HEK293T (cell line): ENCODE measurements at regions not wholly inside any gene's neighbourhood (a gene's known extent, or its start where the extent isn't known, plus 50 kb on each side); places are given as distances from the start of the nearest gene placed in this dataset.

Experiments
- ARNT ChIP-seq: fragments of 450-650 bp; IDR thresholded peaks from 2 replicates; pipeline ENCODE4 v1.6.1; 2017; ENCODE audit warnings: mild to moderate bottlenecking
- BHLHE40 ChIP-seq: fragments of 450-650 bp; IDR thresholded peaks from 2 replicates; pipeline ENCODE4 v1.6.1; 2016; ENCODE audit warnings: mild to moderate bottlenecking, moderate library complexity, borderline replicate concordance
- ELF4 ChIP-seq: fragments of 450-650 bp; IDR thresholded peaks from 2 replicates; pipeline ENCODE4 v1.6.1; 2017; ENCODE audit warnings: antibody characterized with exemption
- FOXA1 ChIP-seq: fragments of 450-650 bp; IDR thresholded peaks from 2 replicates; pipeline ENCODE4 v1.6.1; 2016; ENCODE audit warnings: mild to moderate bottlenecking
- FOXK2 ChIP-seq: fragments of 450-650 bp; IDR thresholded peaks from 2 replicates; pipeline ENCODE4 v1.6.1; 2016; ENCODE audit warnings: mild to moderate bottlenecking
- FOXM1 ChIP-seq: fragments of 450-650 bp; IDR thresholded peaks from 2 replicates; pipeline ENCODE4 v1.6.1; 2017; ENCODE audit warnings: mild to moderate bottlenecking, borderline replicate concordance
- HDGF ChIP-seq: fragments of 450-650 bp; IDR thresholded peaks from 2 replicates; pipeline ENCODE4 v1.6.1; 2017; ENCODE audit warnings: antibody characterized with exemption, borderline replicate concordance
- LEF1 ChIP-seq: fragments of 450-650 bp; IDR thresholded peaks from 2 replicates; pipeline ENCODE4 v1.6.1; 2017; ENCODE audit warnings: mild to moderate bottlenecking, borderline replicate concordance
- NFRKB ChIP-seq: fragments of 450-650 bp; IDR thresholded peaks from 2 replicates; pipeline ENCODE4 v1.6.1; 2016; ENCODE audit warnings: mild to moderate bottlenecking, moderate library complexity
- SP1 ChIP-seq: fragments of 450-650 bp; IDR thresholded peaks from 2 replicates; pipeline ENCODE4 v1.6.1; 2017
- TARDBP ChIP-seq: fragments of 450-650 bp; IDR thresholded peaks from 2 replicates; pipeline ENCODE4 v1.6.1; 2016

DNA sequence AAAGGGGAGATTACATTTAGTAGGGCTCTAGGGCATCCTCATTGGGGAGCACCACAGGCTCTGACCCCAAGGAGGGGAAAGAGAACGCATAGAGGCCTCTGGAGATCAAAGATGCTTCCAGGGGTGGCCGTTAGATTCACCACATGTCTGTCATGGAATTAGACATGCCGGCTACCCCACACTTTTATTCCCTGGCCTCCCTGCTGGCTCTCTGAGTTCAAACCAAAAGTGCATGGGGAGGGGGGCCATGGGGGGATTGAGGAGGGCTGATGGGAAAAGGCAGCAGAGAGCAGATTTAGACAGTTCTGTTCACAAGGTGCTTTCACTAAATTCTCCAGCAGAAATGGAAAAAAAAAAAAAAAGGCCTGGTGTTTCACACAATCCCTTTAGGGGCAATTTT is 64.4 kb upstream of the ZNF521 start:
- TF ChIP-seq ARNT, result no peak
- TF ChIP-seq FOXK2, result no peak
- no peak for TF ChIP-seq TARDBP
- no peak for TF ChIP-seq ELF4
- no peak for TF ChIP-seq FOXM1
- no peak for TF ChIP-seq SP1
- no peak for TF ChIP-seq NFRKB
- no peak for TF ChIP-seq BHLHE40
- TF ChIP-seq FOXA1, result no peak
- TF ChIP-seq HDGF, result no peak
- TF ChIP-seq LEF1, result no peak
